Loucy (cell line): ENCODE measurements at regions not wholly inside any gene's neighbourhood (a gene's known extent, or its start where the extent isn't known, plus 50 kb on each side); places are given as distances from the start of the nearest gene placed in this dataset.
"Not testable (repeated sequence)": the region's sequence is repeated elsewhere in the genome, so short reads cannot be mapped to it uniquely, and the experiment has no call there.

Experiments
- H2AFZ ChIP-seq: fragments of 200-600 bp; sonication (generic); 2 replicates; pipeline ENCODE4 v1.6.0; 2016; ENCODE audit warnings: antibody characterized with exemption, mild to moderate bottlenecking, low read length, moderate library complexity
- H3F3A ChIP-seq: fragments of 200-600 bp; 2 replicates; pipeline ENCODE4 v1.6.0; 2016; ENCODE audit warnings: antibody characterized with exemption, low read depth, mild to moderate bottlenecking
- H3K27me3 ChIP-seq: fragments of 200-600 bp; sonication (generic); 2 replicates; pipeline ENCODE4 v1.6.1; 2014; ENCODE audit warnings: low read length, mild to moderate bottlenecking; ENCODE audit not compliant: insufficient read depth, poor library complexity, severe bottlenecking
- H3K36me3 ChIP-seq: fragments of 200-600 bp; sonication (generic); 2 replicates; pipeline ENCODE4 v1.6.1; 2016; ENCODE audit warnings: low read length; ENCODE audit not compliant: insufficient read depth
- H3K4me1 ChIP-seq: fragments of 200-600 bp; sonication (generic); 2 replicates; pipeline ENCODE4 v1.5.1; 2014; ENCODE audit warnings: low read length, mild to moderate bottlenecking; ENCODE audit not compliant: insufficient read depth, poor library complexity, severe bottlenecking
- H3K4me2 ChIP-seq: fragments of 200-600 bp; sonication (generic); 2 replicates; pipeline ENCODE4 v1.6.0; 2014; ENCODE audit warnings: antibody characterized with exemption, low read length, low read depth, mild to moderate bottlenecking; ENCODE audit not compliant: poor library complexity, severe bottlenecking
- H3K4me3 ChIP-seq: fragments of 200-600 bp; sonication (generic); 2 replicates; pipeline ENCODE4 v1.5.1; 2014; ENCODE audit warnings: low read length, mild to moderate bottlenecking, mixed read lengths; ENCODE audit not compliant: poor library complexity, severe bottlenecking
- H3K79me2 ChIP-seq: fragments of 200-600 bp; sonication (generic); 2 replicates; pipeline ENCODE4 v1.6.1; 2014; ENCODE audit warnings: low read length; ENCODE audit not compliant: insufficient read depth
- H3K9ac ChIP-seq: fragments of 200-600 bp; sonication (generic); 2 replicates; pipeline ENCODE4 v1.6.0; 2014; ENCODE audit warnings: mild to moderate bottlenecking, low read depth, low read length, moderate library complexity; ENCODE audit not compliant: poor library complexity, severe bottlenecking
- H3K9me2 ChIP-seq: fragments of 200-600 bp; sonication (generic); replicated peaks from 2 replicates; pipeline ENCODE4 v1.6.1; 2016; ENCODE audit warnings: low read depth, low read length, mixed read lengths
- H3K9me3 ChIP-seq: fragments of 200-600 bp; sonication (generic); 2 replicates; pipeline ENCODE4 v1.6.1; 2014; ENCODE audit warnings: mild to moderate bottlenecking, antibody characterized with exemption, low read length, low read depth; ENCODE audit not compliant: insufficient read depth
- H4K20me1 ChIP-seq: fragments of 200-600 bp; sonication (generic); 2 replicates; pipeline ENCODE4 v1.6.0; 2014; ENCODE audit warnings: antibody characterized with exemption, low read length, mild to moderate bottlenecking; ENCODE audit not compliant: insufficient read depth, poor library complexity, severe bottlenecking

DNA sequence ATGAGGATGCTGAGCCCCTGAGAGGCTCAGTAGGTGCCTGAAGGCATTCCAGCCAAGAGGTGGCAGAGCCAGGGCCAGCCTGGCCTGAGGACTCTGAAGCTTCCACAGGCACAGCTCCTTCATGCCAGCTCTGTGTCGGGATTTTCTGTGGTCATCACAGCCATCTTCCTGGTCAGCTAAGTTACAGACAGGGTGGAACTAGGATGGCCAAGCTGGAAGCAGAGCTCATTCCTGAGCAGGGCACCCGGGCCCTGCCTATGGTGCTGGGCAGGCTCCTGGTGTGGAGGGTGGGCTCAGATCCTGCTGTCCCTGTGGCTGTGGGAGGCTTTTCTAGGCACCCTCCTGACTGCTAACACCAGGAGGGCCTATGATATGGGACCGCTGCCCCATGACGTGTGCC, 2882.3 kb downstream of the RPIA start:
- H3K9me3 ChIP-seq, H3K4me1 ChIP-seq, H3K27me3 ChIP-seq, H4K20me1 ChIP-seq, H2AFZ ChIP-seq, H3K4me2 ChIP-seq, H3K9me2 ChIP-seq, H3K36me3 ChIP-seq, H3F3A ChIP-seq, H3K79me2 ChIP-seq, H3K4me3 ChIP-seq, H3K9ac ChIP-seq: not testable (repeated sequence)

DNA sequence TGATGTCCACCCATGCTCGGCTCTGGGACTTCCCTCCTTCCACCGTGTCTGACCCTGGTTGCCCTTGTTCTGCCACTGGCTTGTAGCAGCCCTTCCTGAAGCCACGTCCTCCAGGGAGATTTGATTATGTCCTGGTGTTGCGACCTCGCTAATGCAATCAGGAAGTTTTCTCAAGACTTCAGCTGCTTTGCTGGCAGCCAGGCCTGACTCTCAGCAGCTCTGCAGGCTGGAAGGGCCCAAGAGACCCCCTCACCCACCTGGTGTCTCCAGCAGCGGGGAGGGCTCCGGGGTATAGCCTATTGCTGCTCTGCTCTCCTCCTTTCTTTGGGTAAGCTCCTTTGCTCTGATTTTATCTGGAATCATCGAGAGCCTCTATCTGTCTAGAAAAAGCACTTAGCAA, 2882.8 kb downstream of the RPIA start:
- H3F3A ChIP-seq, H2AFZ ChIP-seq, H3K9ac ChIP-seq, H3K27me3 ChIP-seq, H3K4me2 ChIP-seq, H3K4me3 ChIP-seq, H3K36me3 ChIP-seq, H3K79me2 ChIP-seq, H4K20me1 ChIP-seq, H3K9me3 ChIP-seq, H3K9me2 ChIP-seq, H3K4me1 ChIP-seq: not testable (repeated sequence)

GRCh38 chr2:91575701-91576100, 2884.2 kb downstream of the RPIA start:
- not testable (repeated sequence) for H4K20me1 ChIP-seq, H2AFZ ChIP-seq, H3F3A ChIP-seq

DNA sequence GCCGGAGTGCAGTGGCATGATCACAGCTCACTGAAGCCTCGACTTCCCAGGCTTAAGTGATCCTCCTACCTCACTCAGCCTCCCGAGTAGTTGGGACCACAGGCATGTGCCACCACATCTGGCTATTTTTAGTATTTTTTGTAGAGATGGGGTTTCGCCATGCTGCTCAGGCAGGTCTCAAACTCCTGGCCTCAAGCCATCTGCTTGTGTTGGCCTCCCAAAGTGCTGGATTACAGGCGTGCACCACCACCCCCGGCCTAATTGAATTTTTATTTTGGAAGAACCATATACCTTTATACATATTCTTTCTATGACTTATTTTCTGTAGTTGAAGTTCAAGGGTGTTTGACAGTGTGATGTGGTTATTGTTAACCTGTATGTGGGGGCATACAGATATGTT, 2885.9 kb downstream of the RPIA start:
- not testable (repeated sequence) for H3K9me2 ChIP-seq, H3K9ac ChIP-seq, H2AFZ ChIP-seq, H3K4me2 ChIP-seq, H3K27me3 ChIP-seq, H3K9me3 ChIP-seq, H3K4me3 ChIP-seq, H3K4me1 ChIP-seq, H3F3A ChIP-seq, H4K20me1 ChIP-seq, H3K79me2 ChIP-seq, H3K36me3 ChIP-seq

More at GRCh38 chr2:91575701-91576100, 2884.2 kb downstream of the RPIA start:
- H3K79me2 ChIP-seq, H3K4me2 ChIP-seq, H3K9me2 ChIP-seq, H3K9ac ChIP-seq, H3K27me3 ChIP-seq, H3K9me3 ChIP-seq, H3K4me3 ChIP-seq, H3K36me3 ChIP-seq, H3K4me1 ChIP-seq: not testable (repeated sequence)

- not testable (repeated sequence) for H3K36me3 ChIP-seq, H3K4me3 ChIP-seq, H2AFZ ChIP-seq, H3K9me3 ChIP-seq, H3K27me3 ChIP-seq, H3K4me2 ChIP-seq, H3K79me2 ChIP-seq, H3K9ac ChIP-seq, H4K20me1 ChIP-seq, H3K4me1 ChIP-seq, H3F3A ChIP-seq, H3K9me2 ChIP-seq
Measured at GRCh38 chr2:91578678-91579077, 2887.2 kb downstream of the RPIA start.

GRCh38 chr2:91579555-91579954, 2888.1 kb downstream of the RPIA start:
- not testable (repeated sequence) for H3K9ac ChIP-seq, H4K20me1 ChIP-seq, H3K4me2 ChIP-seq, H3K79me2 ChIP-seq, H3K4me1 ChIP-seq, H3K4me3 ChIP-seq, H3K9me2 ChIP-seq, H3K9me3 ChIP-seq, H3K27me3 ChIP-seq, H3K36me3 ChIP-seq, H3F3A ChIP-seq, H2AFZ ChIP-seq

- H2AFZ ChIP-seq, H3K9me3 ChIP-seq, H3F3A ChIP-seq, H3K9me2 ChIP-seq, H3K79me2 ChIP-seq, H3K4me1 ChIP-seq, H3K27me3 ChIP-seq, H3K36me3 ChIP-seq, H3K9ac ChIP-seq, H4K20me1 ChIP-seq, H3K4me3 ChIP-seq, H3K4me2 ChIP-seq: not testable (repeated sequence)
Measured at GRCh38 chr2:91580043-91580442, 2888.6 kb downstream of the RPIA start.

DNA sequence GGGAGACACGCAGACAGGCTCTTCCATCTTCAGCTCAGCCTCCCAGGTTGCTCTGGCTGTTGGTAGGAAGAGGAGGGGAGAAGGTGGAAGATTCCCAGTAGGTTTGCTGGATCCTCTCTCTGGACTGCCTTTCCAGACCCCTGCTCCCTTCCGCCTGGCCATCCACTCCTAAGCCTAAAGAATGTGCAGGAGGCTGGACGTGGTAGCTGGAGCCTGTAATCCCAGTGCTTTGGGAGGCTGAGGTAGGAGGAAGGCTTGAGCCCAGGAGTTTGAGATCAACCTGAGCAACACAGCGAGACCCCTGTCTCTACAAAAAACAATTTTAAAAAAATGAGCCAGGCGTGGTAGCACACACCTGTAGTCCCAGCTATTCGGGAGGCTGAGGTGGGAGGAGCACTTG, 2895.6 kb downstream of the RPIA start:
- not testable (repeated sequence) for H3K79me2 ChIP-seq, H3F3A ChIP-seq, H4K20me1 ChIP-seq, H2AFZ ChIP-seq, H3K36me3 ChIP-seq, H3K9ac ChIP-seq, H3K4me2 ChIP-seq, H3K9me2 ChIP-seq, H3K4me1 ChIP-seq, H3K4me3 ChIP-seq, H3K27me3 ChIP-seq, H3K9me3 ChIP-seq
